Endothelial cell of umbilical vein (primary cell): ENCODE measurements at regions not wholly inside any gene's neighbourhood (a gene's known extent, or its start where the extent isn't known, plus 50 kb on each side); places are given as distances from the start of the nearest gene placed in this dataset.

Experiments used
- BruUV-seq: library from RNA; stranded (reverse); fragments of 400-500 nt; replicated peaks from 2 replicates; lab custom pipeline; 2021; lab: Mats Ljungman, UMichigan
- CTCF ChIA-PET: fragments of 300-600, 350-600 bp; sonication (Branson Sonifier 250); formaldehyde crosslinking; loops from one replicate; lab custom pipeline; 2021; ENCODE audit warnings: antibody characterized with exemption, inconsistent platforms; lab: Charles Lee
- POLR2A ChIA-PET: fragments of 300-600, 350-600 bp; sonication (Branson Sonifier 250); formaldehyde crosslinking; loops from one replicate; lab custom pipeline; 2021; ENCODE audit warnings: antibody characterized with exemption, inconsistent platforms; lab: Charles Lee
- DNase-seq: peaks from one replicate; pipeline ENCODE4 v3.0.0-alpha.2; 2011; ENCODE audit warnings: low read depth, low spot score
- FAIRE-seq: peaks from 2 replicates; lab custom pipeline; 2011; peaks lifted over from hg19 to GRCh38; lab: Jason Lieb, UNC
- H2AFZ ChIP-seq: 2 replicates; pipeline ENCODE4 v1.6.0; 2012; ENCODE audit warnings: low read depth, low read length, control low read depth, inconsistent platforms
- H3K27ac ChIP-seq: 2 replicates; pipeline ENCODE4 v1.5.1; 2011; ENCODE audit warnings: low read depth, mild to moderate bottlenecking, control low read depth, low read length, moderate library complexity; ENCODE audit not compliant: insufficient read depth
- H3K27me3 ChIP-seq, 2 experiments: 2 replicates each; pipeline versions ENCODE4 v1.6.0 to v1.6.1; 2011; ENCODE audit warnings: low read length in 2 of 2, mixed read lengths in 1 of 2; ENCODE audit not compliant: control insufficient read depth in 2 of 2, insufficient read depth in 2 of 2
- H3K36me3 ChIP-seq, 2 experiments: 2 replicates in 1 of 2; 3 replicates in 1 of 2; pipeline ENCODE4 v1.5.1; 2011; ENCODE audit warnings: low read length in 2 of 2, mild to moderate bottlenecking in 1 of 2, moderate library complexity in 1 of 2; ENCODE audit not compliant: control insufficient read depth in 2 of 2, insufficient read depth in 2 of 2; ENCODE audit errors: extremely low read depth in 1 of 2
- H3K4me1 ChIP-seq: 3 replicates; pipeline ENCODE4 v1.5.1; 2011; ENCODE audit warnings: mild to moderate bottlenecking, low read length; ENCODE audit not compliant: control insufficient read depth, insufficient read depth; ENCODE audit errors: extremely low read depth
- H3K4me2 ChIP-seq: 2 replicates; pipeline ENCODE4 v1.6.1; 2011; ENCODE audit warnings: low read length, control low read depth, mixed read lengths; ENCODE audit not compliant: insufficient read depth
- H3K4me3 ChIP-seq, 3 experiments: fragments of 200-600 bp in 1 of 3; sonication (generic), shearing (Covaris generic) in 1 of 3; replicated peaks in 1 of 3; 2 replicates each; pipeline ENCODE4 v1.5.1; 2011 to 2016; ENCODE audit warnings: control low read depth in 3 of 3, low read length in 3 of 3, mild to moderate bottlenecking in 2 of 3, inconsistent platforms in 1 of 3, low read depth in 1 of 3, moderate library complexity in 1 of 3; ENCODE audit not compliant: insufficient read depth in 1 of 3
- H3K79me2 ChIP-seq: 2 replicates; pipeline ENCODE4 v1.6.0; 2012; ENCODE audit warnings: low read length, inconsistent platforms; ENCODE audit not compliant: control insufficient read depth, insufficient read depth
- H3K9ac ChIP-seq: replicated peaks from 2 replicates; pipeline ENCODE3; 2011; ENCODE audit warnings: low read length, control low read depth; ENCODE audit not compliant: insufficient read depth; ENCODE audit errors: extremely low read depth
- H3K9me1 ChIP-seq: replicated peaks from 3 replicates; pipeline ENCODE4 v1.6.0; 2011; ENCODE audit warnings: mild to moderate bottlenecking, low read length; ENCODE audit not compliant: control insufficient read depth, insufficient read depth; ENCODE audit errors: extremely low read depth
- H3K9me3 ChIP-seq: replicated peaks from 2 replicates; pipeline ENCODE4 v1.5.1; 2012; ENCODE audit warnings: low read length, inconsistent platforms; ENCODE audit not compliant: control insufficient read depth, insufficient read depth
- H4K20me1 ChIP-seq: replicated peaks from 2 replicates; pipeline ENCODE3; 2011; ENCODE audit warnings: mild to moderate bottlenecking, low read length; ENCODE audit not compliant: control insufficient read depth, insufficient read depth; ENCODE audit errors: extremely low read depth
- CTCF ChIP-seq, 2 donors: IDR thresholded peaks; 1 replicate in 1 of 2; 2 replicates in 1 of 2; pipeline ENCODE4 v1.5.1; 2011; ENCODE audit warnings: low read length in 2 of 2, mild to moderate bottlenecking in 2 of 2, moderate library complexity in 2 of 2, control low read depth in 1 of 2, inconsistent platforms in 1 of 2, low read depth in 1 of 2; ENCODE audit not compliant: insufficient read depth in 1 of 2; ENCODE audit errors: extremely low read depth in 1 of 2
- EZH2 ChIP-seq: IDR thresholded peaks from 2 replicates; pipeline ENCODE4 v1.6.1; 2012; ENCODE audit warnings: borderline replicate concordance, low read depth, mild to moderate bottlenecking, moderate library complexity, low read length, inconsistent platforms; ENCODE audit not compliant: severe bottlenecking
- FOS ChIP-seq: IDR thresholded peaks from 2 replicates; pipeline ENCODE4 v1.6.1; 2011; ENCODE audit warnings: mild to moderate bottlenecking, low read length, moderate library complexity, borderline replicate concordance; ENCODE audit not compliant: insufficient read depth
- GATA2 ChIP-seq: IDR thresholded peaks from 2 replicates; pipeline ENCODE4 v1.7.0; 2011; ENCODE audit warnings: low read depth, mild to moderate bottlenecking, moderate library complexity, mixed read lengths, low read length; ENCODE audit not compliant: insufficient read length, insufficient read depth
- JUN ChIP-seq: IDR thresholded peaks from 2 replicates; pipeline ENCODE4 v1.6.1; 2011; ENCODE audit warnings: borderline replicate concordance, low read depth; ENCODE audit not compliant: insufficient read length, insufficient read depth
- MYC ChIP-seq: IDR thresholded peaks from one replicate; pipeline ENCODE4 v1.6.1; 2011; ENCODE audit warnings: mild to moderate bottlenecking, low read depth, low read length
- POLR2A ChIP-seq: IDR thresholded peaks from 2 replicates; pipeline ENCODE4 v1.6.1; 2012; ENCODE audit warnings: low read depth, mild to moderate bottlenecking, control low read depth, low read length
- POLR2AphosphoS5 ChIP-seq: IDR thresholded peaks from 2 replicates; pipeline ENCODE4 v1.6.1; 2012; ENCODE audit warnings: low read depth, mild to moderate bottlenecking, control low read depth, low read length, moderate library complexity; ENCODE audit not compliant: insufficient read depth
- dilution Hi-C: fragments of 300-500 bp; cut with MboI; formaldehyde crosslinking; loops from one replicate; pipeline ENCODE4 v1.15.0; 2019; ENCODE audit warnings: low sequenced_read_pairs; ENCODE audit not compliant: extremely low pct_ligation_motif_present
- intact Hi-C: fragments of 100-400 bp; cut with micrococcal nuclease; formaldehyde crosslinking; loops from one replicate; pipeline ENCODE4 v1.10.0; 2022
- TF ChIP-seq, protein P1 (sequence below): IDR thresholded peaks from 2 replicates; pipeline ENCODE4 v1.6.1; 2011; ENCODE audit not compliant: insufficient read depth, insufficient read length

DNA sequence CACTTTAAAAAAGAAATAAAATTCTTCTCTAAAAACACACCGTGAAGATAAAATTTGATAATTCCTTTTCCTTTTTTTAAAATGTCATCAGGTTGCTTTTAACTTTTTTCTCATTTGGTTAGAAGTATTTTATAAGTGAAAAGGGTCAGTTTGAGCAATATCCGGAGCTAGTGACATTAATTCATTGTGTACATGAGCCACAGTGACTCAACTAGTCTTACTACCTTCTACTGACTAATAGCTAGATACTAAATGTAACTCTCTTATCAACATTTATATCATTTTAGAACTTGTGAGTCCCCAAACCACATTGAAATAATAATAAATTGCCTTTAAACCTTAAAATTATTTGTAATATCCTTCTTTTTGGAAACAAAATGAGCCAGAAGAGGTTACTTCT is 101.2 kb upstream of the ZBTB20 start:
- DNase-seq (peak; percentile 51), FAIRE-seq (peak; percentile 66)
- H3K27me3 ChIP-seq = no peaks in the 10 kb centered on the region
- H3K9ac ChIP-seq = peak overlapping the region; percentile 13
- H3K4me1 ChIP-seq = peaks cover 46% of the 10 kb centered on the region
- H3K4me2 ChIP-seq = peak overlapping the region; percentile 57
- no TSS peak for BruUV-seq
- no peaks in the 10 kb centered on the region for H3K36me3 ChIP-seq
- H4K20me1 ChIP-seq = no peaks in the 10 kb centered on the region
- no peak overlapping the region for H2AFZ ChIP-seq
- H3K9me3 ChIP-seq = no peaks in the 10 kb centered on the region
- no peak for TF ChIP-seq CTCF (IDR thresholded peaks at IDR 0.05; ENCODE audit: extremely low read depth in 1 of 2, insufficient read depth in 1 of 2, low read depth in 1 of 2, low read length in 2 of 2)
- no peak for TF ChIP-seq EZH2
- TF ChIP-seq GATA2 = peak; percentile 79
- no peak for TF ChIP-seq MYC
- no peak for TF ChIP-seq POLR2AphosphoS5
- TF ChIP-seq JUN = peak; percentile 34
- TF ChIP-seq FOS = peak; percentile 79
- no peak for TF ChIP-seq POLR2A
- TF ChIP-seq, protein P1, sequence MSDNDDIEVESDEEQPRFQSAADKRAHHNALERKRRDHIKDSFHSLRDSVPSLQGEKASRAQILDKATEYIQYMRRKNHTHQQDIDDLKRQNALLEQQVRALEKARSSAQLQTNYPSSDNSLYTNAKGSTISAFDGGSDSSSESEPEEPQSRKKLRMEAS = no peak
- dilution Hi-C loops (no loop called here), intact Hi-C loops (loop anchor here (5.0 kb wide), 1 partner anchor 74 kb away; no protein-coding TSS in a partner anchor)
- no peaks in the 10 kb centered on the region for H3K9me1 ChIP-seq
- H3K27ac ChIP-seq = peak overlapping the region; percentile 39
- ChIA-PET CTCF (interaction anchor here (1.0 to 1.6 kb wide), 3 partner anchors 16 to 536 kb away, joined by 3 read pairs; no protein-coding TSS in a partner anchor), POLR2A (no interaction called here)
- no peak overlapping the region for H3K4me3 ChIP-seq
- no peaks in the 10 kb centered on the region for H3K79me2 ChIP-seq
